ENCODE measurements at regions not wholly inside any gene's neighbourhood (a gene's known extent, or its start where the extent isn't known, plus 50 kb on each side); places are given as distances from the start of the nearest gene placed in this dataset.

DNA sequence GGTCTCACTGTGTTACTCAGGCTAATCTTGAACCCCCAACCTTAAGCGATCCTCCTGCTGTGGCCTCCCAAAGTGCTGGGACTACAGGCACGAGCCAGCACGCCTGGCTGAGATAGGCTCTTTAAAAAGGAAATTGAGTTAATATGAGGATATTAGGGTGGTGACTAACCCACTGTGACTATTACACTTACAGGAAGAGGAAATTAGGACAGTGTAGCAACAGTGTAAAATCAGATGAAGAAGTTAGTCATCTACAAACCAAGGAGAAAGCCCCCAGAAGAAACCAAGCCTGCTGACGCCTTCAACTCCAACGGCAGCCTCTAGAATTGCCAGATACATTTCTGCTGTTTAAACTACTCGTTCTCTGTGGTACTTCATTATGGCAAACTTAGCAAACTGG is 711.9 kb downstream of the SUCLG1 start:
- DNase-seq: no peak

DNA sequence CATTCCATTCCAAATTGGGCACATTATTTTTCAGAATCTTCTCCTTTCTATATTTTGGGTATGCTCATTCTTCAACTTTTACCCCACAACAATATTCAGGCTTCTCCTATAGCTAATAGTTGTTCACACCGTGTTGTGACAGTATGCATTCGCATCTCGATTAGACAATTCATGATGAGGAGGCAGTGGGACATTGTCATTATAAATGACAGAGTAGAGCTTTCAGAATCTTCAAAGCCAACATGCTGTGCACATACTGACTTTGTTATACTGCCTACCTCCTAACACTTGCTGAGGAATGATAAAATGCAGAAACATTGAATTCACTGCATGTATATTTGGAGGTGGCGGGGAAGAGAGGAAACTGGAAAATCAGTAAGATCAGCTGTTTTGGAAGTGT is 714.2 kb downstream of the SUCLG1 start:
- no peak for DNase-seq

DNA sequence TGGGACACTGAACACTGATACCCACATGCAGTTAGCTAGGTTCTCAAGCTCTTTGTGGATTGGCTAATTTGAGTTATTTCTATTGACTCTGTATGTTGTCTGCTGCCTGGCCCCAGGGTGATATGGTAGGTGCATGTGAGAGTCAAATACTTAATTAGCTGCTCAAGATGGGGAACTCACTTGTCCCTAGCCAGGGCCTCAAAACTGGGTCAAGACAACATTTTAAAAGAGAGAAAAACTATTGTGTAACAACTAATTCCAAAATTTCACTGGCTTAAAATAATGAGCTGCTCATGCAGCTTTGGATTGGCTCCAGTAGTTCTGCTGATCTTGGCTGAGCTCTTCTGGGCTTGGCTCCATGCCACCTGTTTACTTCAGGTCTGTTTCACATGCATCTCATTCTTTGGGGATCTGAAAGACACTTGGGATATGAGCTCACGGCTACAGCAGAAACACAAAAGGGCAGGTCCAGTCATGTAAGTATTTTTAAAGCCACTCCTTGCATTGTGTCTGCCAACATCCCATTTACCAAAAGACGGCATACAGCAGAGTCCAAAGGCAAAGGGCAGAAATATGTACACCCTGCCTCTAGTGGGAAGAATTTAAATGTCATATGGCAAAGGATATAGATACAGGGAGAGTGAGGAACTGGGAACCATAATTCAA is 716.8 kb downstream of the SUCLG1 start:
- no peak for DNase-seq

- no peak for DNase-seq
Observed at GRCh38 chr2:83730223-83730622, 728.9 kb downstream of the SUCLG1 start.

- DNase-seq: no peak
Observed at GRCh38 chr2:83725735-83726134, 733.3 kb downstream of the SUCLG1 start.

- no peak for DNase-seq
Observed at GRCh38 chr2:83705146-83705545, 753.9 kb downstream of the SUCLG1 start.

GRCh38 chr2:83703598-83703997 is 755.5 kb downstream of the SUCLG1 start:
- DNase-seq: no peak

DNA sequence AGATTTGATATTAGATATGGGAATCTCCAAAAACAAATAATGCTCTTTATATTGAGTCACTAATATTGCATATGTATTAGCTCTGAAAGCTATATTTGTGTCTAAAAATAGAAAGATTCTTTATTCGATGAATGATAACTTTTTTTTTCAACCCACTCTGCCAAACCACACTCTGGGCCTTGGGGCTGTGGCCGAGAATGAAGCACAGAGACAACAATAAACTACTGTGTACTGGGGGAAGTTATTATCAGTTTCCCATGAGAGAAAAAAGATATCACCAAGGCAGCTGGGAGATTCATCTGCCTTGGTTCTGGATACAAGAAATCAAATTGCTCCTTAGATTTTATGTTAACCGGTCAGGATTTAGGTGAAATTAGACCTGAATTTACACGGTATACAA is 762.2 kb downstream of the SUCLG1 start:
- DNase-seq: no peak

DNA sequence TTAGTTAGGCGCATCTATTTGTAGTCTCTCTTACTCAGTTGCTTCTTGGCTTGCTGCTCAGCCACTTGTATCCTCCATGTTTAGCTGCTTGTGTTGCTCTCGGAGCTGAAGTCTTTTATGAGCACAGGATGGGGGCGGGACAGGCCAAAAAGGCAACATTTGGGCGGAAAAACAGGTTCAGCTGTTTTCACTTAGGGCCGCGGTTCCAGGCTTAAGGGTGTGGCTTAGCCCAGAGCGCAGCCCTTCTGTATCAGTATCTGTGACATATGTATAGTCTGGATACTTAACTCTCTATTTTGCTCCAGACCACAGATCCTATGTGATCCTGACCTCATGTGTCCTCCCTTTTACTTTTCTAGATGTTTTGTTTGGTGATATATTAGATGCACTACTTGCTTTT is 763.5 kb downstream of the SUCLG1 start:
- DNase-seq: no peak

- DNase-seq: no peak
Observed at GRCh38 chr2:83695037-83695436, 764.0 kb downstream of the SUCLG1 start.

- no peak for DNase-seq
Observed at GRCh38 chr2:83689402-83689801, 769.7 kb downstream of the SUCLG1 start.

GRCh38 chr2:83686863-83687262 is 772.2 kb downstream of the SUCLG1 start:
- DNase-seq: no peak

DNA sequence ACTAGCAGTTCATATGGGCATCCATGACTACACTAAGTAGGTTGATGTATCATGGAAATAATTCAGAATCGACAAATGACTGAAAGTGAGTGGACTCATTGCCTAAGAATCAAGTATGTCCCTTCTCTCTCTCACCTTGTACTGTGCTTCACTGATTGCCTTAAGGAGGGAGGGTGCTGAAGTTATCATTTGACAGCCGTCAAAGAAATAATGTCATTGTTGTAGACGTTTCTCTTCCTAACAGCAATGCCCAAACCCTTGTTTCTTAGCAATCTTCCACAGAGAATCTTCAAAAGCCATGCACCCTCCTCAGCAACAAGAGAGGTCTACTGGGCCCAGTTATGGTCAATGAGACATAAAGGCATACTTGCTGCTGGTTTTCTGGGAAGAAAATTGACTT is 785.0 kb downstream of the SUCLG1 start:
- no peak for DNase-seq

- DNase-seq: no peak
Observed at GRCh38 chr2:83665894-83666293, 793.2 kb downstream of the SUCLG1 start.

DNA sequence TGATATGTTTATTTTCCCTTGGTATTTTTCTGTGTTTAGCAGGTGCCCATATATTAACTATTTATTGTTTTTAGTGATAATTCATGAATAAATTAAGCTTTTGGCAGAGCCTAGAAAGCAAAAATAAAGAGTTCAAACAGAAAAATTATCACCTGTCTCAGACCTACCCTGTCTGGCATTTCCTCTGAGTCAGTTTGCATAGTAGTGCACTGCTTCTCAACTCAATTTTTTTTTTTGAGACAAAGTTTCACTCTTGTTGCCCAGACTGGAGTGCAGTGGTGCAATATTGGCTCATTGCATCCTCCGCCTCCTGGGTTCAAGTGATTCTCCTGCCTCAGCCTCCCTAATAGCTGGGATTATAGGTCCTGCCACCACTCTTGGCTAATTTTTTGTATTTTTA is 793.9 kb downstream of the SUCLG1 start:
- no peak for DNase-seq

GRCh38 chr2:83661711-83662110 is 797.4 kb downstream of the SUCLG1 start:
- no peak for DNase-seq

DNA sequence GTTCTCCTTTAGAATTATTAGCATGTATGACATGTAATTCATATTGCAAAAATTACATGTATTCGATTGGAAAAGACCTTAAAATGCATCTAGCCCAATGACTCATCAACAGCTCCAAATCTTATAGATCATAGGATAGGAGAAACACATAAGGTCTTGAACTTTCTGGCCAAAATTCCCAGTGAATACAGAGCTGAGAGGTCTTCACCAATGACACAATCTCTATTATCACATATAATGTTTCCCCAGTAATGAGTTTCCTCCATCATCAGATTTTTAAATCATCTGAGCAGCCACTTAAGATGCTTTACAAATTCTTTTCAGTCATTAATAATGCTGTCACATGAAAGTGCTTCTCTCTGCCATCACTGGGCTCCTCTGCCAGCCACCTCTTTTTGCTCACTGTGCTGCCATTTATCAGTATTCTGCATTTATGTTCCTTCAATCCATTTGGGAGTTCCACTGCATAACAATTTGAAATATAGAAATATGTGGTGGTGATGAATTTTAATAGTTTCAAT is 804.9 kb downstream of the SUCLG1 start:
- no peak for DNase-seq

- DNase-seq: no peak
Observed at GRCh38 chr2:83650898-83651297, 808.2 kb downstream of the SUCLG1 start.

DNA sequence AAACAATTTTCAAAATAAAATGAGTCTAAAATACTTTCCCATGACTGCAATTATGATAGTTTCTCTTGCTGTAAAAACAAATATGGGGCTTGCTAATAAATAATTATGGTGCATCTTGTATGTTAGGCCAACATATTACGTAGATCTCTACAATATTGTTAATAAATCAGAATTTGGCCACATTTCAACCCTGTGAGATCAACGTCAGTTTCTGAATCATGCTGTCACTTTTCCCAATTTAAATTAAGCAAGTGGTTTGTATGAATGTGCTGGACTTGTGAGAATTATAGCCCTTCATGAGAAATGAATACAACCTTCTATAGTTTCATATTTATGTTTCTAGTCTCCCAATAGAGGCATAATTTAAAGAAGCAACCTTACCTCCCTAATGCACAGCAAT is 808.9 kb downstream of the SUCLG1 start:
- no peak for DNase-seq

GRCh38 chr2:83640506-83640905 is 818.6 kb downstream of the SUCLG1 start:
- no peak for DNase-seq

DNA sequence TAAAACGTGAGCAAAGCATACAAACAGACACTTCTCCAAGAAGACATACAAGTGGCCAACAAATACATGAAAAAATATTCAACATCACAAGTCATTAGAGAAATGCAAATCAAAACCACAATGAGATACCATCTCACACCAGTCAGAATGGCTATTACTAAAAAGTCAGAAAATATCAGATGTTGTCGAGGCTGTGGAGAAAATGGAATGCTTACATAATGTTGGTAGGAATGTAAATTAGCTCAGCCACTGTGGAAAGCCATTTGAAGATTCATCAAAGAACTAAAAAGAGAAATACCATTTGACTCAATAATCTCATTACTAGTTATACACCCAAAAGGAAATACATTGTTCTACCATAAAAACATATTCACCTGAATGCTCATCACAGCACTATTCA is 825.7 kb downstream of the SUCLG1 start:
- DNase-seq: no peak

DNA sequence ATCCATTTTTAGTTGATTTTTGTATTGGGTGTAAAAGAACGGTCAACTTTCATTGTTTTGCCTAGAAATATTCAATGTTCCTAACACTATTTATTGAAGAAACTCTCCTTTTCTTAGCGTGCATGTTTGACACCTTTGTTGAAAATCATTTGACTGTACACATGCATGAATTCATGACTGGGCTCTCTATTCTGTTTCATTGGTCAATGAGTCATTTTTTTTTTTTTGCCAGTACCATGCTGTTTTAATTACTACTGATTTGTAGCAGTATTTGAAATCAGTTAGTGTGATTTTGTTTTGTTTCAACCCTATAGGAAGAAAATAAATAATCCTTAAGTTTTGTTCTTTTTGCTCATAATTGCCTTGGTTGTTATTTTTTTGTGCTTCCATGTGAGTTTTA is 828.7 kb downstream of the SUCLG1 start:
- DNase-seq: no peak

GRCh38 chr2:83615511-83615910 is 843.6 kb downstream of the SUCLG1 start:
- DNase-seq: no peak

DNA sequence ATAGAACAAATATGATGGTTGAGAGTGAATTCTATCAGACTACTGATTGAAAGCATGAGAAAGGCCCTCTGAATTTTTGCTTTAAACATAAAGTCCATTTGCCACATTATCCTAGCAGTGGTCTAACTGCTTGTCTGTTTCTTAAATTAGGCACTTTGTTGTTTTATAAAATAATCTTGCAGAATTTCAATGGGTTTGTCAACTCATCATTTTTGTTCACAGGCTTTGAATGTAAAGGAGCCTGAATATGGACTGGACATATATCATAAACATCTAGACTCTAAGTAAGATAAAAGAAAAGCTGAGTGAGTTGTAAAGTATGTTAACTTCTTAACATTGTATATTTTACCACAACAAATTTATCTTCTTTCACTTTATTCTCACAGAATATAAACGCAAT is 845.9 kb downstream of the SUCLG1 start:
- no peak for DNase-seq

GRCh38 chr2:83602753-83603152 is 856.3 kb downstream of the SUCLG1 start:
- no peak for DNase-seq
